Activated T-cell treated with anti-CD3 and anti-CD28 coated beads, Interleukin-2, amount 50 U/mL, for 24 hours (primary cell): ENCODE measurements at regions not wholly inside any gene's neighbourhood (a gene's known extent, or its start where the extent isn't known, plus 50 kb on each side); places are given as distances from the start of the nearest gene placed in this dataset.

ENCODE experiments used
- DNase-seq: peaks from one replicate; pipeline ENCODE4 v3.0.0-alpha.2; 2020
- H3K27ac Mint-ChIP-seq: 2 replicates; pipeline ENCODE4 v1.8.0; 2020; ENCODE audit warnings: mild to moderate bottlenecking, mixed read lengths
- H3K27me3 Mint-ChIP-seq: 2 replicates; pipeline ENCODE4 v1.8.0; 2020; ENCODE audit warnings: mixed read lengths
- H3K36me3 Mint-ChIP-seq: 2 replicates; pipeline ENCODE4 v1.8.0; 2020; ENCODE audit warnings: low read depth, mixed read lengths
- H3K4me1 Mint-ChIP-seq: 2 replicates; pipeline ENCODE4 v1.8.0; 2020; ENCODE audit warnings: low read depth, mixed read lengths
- H3K4me3 Mint-ChIP-seq: 2 replicates; pipeline ENCODE4 v1.8.0; 2020; ENCODE audit warnings: mild to moderate bottlenecking, moderate library complexity, mixed read lengths
- H3K9me3 Mint-ChIP-seq: 2 replicates; pipeline ENCODE4 v1.8.0; 2020; ENCODE audit warnings: mixed read lengths

DNA sequence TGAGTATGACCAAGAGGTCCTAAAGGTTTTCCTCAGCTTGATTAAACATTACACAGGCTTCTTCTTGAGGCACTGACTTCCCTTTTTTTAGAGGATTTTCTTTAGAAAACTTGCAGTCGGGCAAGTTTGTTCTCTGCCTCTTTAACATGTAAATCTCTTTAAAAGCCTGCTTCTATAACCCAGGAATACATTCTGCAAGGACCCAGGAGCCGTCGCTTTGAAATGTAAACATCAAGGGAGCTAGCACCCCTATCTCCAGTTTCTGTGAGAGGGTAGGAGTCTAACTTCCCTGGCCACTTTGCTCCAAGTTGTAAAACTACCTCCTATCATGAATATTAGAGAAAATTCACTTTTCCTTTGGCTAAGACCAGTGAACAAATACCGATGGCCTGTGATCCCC, 201.5 kb upstream of the CPHXL start:
- no peaks in the 10 kb centered on the region for H3K36me3 Mint-ChIP-seq
- no peaks in the 10 kb centered on the region for H3K4me1 Mint-ChIP-seq
- no peak overlapping the region for H3K27ac Mint-ChIP-seq
- no peaks in the 10 kb centered on the region for H3K27me3 Mint-ChIP-seq
- peaks cover 7% of the 10 kb centered on the region for H3K9me3 Mint-ChIP-seq
- DNase-seq, result no peak
- H3K4me3 Mint-ChIP-seq, result no peak overlapping the region

DNA sequence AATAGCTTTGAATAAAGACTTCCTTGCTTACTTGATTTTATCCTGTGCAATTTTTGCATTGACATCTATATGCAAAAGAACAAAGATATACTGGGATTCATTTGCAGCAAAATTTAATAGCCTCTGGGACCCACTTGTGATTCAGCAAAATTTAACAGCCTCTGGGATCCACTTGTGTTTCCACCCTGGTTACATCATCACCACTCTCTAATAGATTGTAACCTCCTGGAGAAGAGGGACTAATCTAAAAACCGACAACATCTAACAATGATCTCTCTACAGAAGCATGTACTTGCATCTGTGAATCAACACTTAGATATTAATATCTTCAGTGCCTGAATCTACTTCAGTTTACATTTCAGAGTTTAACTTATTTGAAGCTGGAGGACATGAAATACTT, 202.0 kb upstream of the CPHXL start:
- H3K27me3 Mint-ChIP-seq, result no peaks in the 10 kb centered on the region
- no peak for DNase-seq
- H3K4me1 Mint-ChIP-seq, result no peaks in the 10 kb centered on the region
- H3K9me3 Mint-ChIP-seq, result peaks cover 7% of the 10 kb centered on the region
- no peak overlapping the region for H3K4me3 Mint-ChIP-seq
- H3K36me3 Mint-ChIP-seq, result no peaks in the 10 kb centered on the region
- H3K27ac Mint-ChIP-seq, result no peak overlapping the region

DNA sequence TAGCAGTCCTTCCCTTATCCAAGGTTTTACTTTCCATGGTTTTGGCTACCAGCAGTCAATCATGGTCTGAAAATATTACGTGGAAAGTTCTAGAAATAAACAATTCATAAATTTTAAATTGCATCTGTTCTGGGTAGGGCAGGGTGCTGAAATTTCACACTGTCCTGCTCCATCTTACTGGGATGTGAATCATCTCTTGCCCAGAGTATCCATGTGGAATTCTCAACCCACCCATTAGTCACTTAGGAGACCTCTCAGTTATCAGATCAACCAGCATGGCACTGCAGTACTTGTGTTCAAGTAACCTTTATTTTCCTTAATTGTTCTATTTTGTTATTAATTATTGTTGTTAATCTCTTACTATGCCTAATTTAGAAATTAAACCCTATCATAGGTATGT, 202.8 kb upstream of the CPHXL start:
- no peaks in the 10 kb centered on the region for H3K36me3 Mint-ChIP-seq
- H3K27ac Mint-ChIP-seq, result no peak overlapping the region
- no peaks in the 10 kb centered on the region for H3K4me1 Mint-ChIP-seq
- H3K27me3 Mint-ChIP-seq, result no peaks in the 10 kb centered on the region
- no peak for DNase-seq
- H3K4me3 Mint-ChIP-seq, result no peak overlapping the region
- H3K9me3 Mint-ChIP-seq, result peaks cover 7% of the 10 kb centered on the region

DNA sequence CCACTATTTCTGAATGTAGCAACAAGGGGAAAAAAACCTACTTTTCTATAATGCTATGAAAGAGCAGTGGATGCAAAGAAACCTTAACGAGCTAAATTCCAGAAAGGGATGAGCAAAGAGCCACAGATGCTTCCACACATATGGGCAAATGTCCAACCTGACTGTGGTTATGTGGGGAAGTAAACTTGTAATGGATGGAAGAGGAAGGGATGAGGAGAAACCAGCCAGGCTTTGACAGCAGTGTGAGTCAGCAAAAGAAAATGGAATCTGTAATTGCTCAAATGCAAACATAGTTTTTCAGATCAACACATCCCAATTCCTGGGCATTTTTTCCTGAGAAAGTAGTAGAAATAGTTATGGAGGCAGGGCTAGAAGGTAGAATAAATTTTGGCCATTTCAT, 204.8 kb upstream of the CPHXL start:
- Mint-ChIP-seq H3K4me1 (no peaks in the 10 kb centered on the region), H3K27me3 (no peaks in the 10 kb centered on the region), H3K36me3 (no peaks in the 10 kb centered on the region), H3K27ac (no peak overlapping the region), H3K4me3 (no peak overlapping the region), H3K9me3 (peaks cover 7% of the 10 kb centered on the region)
- no peak for DNase-seq

DNA sequence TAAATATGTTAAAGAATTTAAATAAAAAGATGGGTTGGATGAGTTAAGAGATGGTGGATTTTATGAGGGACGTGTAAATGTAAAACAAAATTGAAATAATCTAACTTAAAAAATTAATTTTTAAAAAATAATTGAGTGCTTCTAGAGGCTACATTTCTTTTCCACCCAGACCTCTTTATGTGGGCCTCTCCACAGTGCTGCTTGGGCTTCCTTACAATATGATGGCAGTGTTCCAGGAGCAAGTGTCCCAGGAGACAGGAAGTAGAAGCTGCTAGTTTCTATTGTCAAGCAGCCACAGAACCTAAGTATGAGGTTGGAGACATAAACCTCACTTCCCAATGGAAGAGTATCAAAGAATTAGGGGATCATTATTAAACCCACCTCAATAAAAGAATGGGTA, 205.7 kb upstream of the CPHXL start:
- H3K27me3 Mint-ChIP-seq, result no peaks in the 10 kb centered on the region
- no peaks in the 10 kb centered on the region for H3K4me1 Mint-ChIP-seq
- H3K9me3 Mint-ChIP-seq, result peaks cover 7% of the 10 kb centered on the region
- H3K36me3 Mint-ChIP-seq, result no peaks in the 10 kb centered on the region
- H3K27ac Mint-ChIP-seq, result no peak overlapping the region
- no peak for DNase-seq
- no peak overlapping the region for H3K4me3 Mint-ChIP-seq

DNA sequence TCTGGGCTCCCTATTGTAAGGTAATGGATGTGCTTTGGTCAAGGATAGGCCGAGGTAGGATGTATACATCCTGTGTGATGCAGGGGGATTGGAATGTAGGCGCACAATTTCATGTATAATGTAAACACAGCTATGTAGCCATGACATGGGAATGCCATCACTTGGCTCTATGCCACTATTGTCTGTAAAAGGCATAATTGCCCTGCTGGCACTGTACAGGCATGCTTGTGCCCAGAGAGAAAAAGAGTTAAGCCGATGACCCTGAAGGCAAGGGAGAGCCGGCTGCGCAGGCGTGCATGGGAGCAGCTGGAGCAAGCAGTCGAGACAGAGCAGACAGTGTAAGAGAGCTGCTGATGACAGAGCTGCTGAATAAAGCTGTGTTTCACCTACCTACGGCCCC, 212.5 kb upstream of the CPHXL start:
- DNase-seq, result no peak
- Mint-ChIP-seq H3K27me3 (no peaks in the 10 kb centered on the region), H3K4me1 (no peaks in the 10 kb centered on the region), H3K4me3 (no peak overlapping the region), H3K9me3 (no peaks in the 10 kb centered on the region), H3K36me3 (no peaks in the 10 kb centered on the region), H3K27ac (no peak overlapping the region)

DNA sequence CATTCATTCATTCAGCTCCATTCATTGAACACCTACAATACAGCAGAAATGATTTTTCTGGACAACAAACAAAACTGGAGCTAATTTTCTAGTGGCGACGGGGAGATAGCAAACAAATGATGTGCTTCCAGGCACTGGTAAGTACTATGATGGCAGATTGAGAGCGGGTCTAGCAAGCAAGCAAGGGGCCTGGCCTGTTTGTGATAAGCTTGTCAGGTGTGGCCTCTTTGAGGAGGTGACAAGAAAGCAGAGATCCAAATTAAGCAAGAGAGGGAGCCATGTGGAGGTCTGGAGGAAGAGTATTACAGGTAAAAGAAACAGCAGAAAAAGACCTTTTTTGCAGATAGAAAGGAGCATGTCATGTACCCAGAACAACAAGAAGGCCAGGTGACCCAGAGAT, 216.1 kb upstream of the CPHXL start:
- no peaks in the 10 kb centered on the region for H3K4me1 Mint-ChIP-seq
- no peak overlapping the region for H3K4me3 Mint-ChIP-seq
- no peak overlapping the region for H3K27ac Mint-ChIP-seq
- DNase-seq, result no peak
- no peaks in the 10 kb centered on the region for H3K27me3 Mint-ChIP-seq
- no peaks in the 10 kb centered on the region for H3K9me3 Mint-ChIP-seq
- H3K36me3 Mint-ChIP-seq, result no peaks in the 10 kb centered on the region

DNA sequence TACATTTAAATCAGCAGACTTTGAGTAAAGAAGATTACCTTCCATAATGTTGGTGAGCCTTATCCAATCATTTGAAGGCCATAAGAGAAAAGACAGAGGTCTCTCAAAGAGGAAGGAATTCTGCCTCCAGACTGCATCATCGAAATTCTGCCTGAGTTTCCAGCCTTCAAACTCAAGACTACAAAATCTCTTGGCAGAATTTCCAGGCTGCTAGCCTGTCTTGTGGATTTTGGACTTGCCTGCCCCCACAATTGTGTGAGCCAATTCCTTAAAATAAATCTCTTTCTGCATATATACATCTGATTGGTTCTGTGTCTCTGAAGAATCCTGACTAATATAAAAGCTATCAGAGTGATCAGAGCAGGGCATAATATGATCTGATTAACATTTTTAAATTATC, 216.6 kb upstream of the CPHXL start:
- Mint-ChIP-seq H3K36me3 (no peaks in the 10 kb centered on the region), H3K9me3 (no peaks in the 10 kb centered on the region), H3K27ac (no peak overlapping the region), H3K27me3 (no peaks in the 10 kb centered on the region), H3K4me1 (no peaks in the 10 kb centered on the region), H3K4me3 (no peak overlapping the region)
- DNase-seq, result no peak

DNA sequence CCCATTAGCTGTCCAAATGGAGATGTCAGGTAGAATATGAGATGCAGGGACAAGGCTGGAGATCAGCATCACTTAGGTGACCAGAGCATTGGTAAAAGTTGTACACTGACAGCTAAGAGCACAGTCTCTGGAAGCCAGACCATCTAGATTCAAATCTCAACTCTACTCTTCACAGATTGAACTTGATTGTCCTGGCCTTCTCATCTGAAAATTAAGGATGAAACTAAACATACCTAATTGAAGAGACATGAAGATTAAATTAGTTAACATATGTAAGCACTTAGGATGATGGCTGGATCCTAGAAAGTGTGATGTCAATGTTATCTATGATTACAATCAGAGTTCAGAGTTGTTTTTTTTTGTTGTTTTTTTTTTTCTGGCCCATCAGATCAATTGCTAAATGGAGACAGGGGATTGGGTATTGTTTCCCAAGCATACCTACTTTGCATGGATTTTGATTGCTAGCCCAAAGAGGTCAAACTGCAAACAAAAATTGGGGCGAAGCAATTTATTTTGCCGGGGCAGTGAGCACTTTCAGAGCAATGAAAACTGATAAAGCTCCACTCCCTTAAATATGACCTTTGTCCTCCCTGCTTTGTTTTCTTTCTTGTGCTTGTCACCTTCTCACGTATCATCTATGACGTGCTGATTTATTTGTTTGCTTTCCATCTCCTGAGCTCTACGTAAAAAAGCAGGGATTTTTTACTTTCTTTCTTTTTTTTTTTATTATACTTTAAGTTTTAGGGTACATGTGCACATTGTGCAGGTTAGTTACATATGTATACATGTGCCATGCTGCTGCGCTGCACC, 217.6 kb upstream of the CPHXL start:
- Mint-ChIP-seq H3K27ac (no peak overlapping the region), H3K4me1 (no peaks in the 10 kb centered on the region)

DNA sequence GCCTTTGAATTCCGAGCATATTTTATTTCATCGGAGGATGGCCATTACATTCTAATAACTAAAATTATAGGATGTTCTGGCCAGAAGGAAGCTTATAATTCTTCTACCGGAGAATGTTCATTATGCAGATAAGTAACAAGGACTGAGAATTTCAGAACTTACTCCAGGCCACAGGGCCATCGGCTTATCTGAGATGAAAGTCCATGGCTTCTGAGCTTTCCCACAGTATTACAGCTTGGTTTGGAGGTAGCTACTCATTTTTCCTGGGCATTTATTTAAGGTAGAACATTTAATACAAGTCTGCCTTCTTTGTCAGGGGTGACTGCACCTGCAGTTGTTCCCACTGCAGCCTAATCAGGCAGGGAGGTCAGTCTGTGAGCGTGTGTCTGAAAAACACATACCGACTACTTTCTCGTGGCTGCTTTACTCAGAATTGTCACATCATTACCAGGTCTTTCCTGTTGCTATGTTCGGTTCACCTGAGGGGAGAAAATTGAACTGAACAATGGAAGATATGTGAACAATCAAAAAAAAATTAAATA, 219.7 kb upstream of the CPHXL start:
- Mint-ChIP-seq H3K4me1 (no peaks in the 10 kb centered on the region), H3K9me3 (no peaks in the 10 kb centered on the region), H3K27me3 (no peaks in the 10 kb centered on the region), H3K36me3 (no peaks in the 10 kb centered on the region), H3K27ac (no peak overlapping the region), H3K4me3 (no peak overlapping the region)
- DNase-seq, result no peak

More for the DNA sequence above, 217.6 kb upstream of the CPHXL start:
- no peak overlapping the region for H3K4me3 Mint-ChIP-seq
- no peaks in the 10 kb centered on the region for H3K27me3 Mint-ChIP-seq
- no peaks in the 10 kb centered on the region for H3K9me3 Mint-ChIP-seq
- DNase-seq, result no peak
- H3K36me3 Mint-ChIP-seq, result no peaks in the 10 kb centered on the region

DNA sequence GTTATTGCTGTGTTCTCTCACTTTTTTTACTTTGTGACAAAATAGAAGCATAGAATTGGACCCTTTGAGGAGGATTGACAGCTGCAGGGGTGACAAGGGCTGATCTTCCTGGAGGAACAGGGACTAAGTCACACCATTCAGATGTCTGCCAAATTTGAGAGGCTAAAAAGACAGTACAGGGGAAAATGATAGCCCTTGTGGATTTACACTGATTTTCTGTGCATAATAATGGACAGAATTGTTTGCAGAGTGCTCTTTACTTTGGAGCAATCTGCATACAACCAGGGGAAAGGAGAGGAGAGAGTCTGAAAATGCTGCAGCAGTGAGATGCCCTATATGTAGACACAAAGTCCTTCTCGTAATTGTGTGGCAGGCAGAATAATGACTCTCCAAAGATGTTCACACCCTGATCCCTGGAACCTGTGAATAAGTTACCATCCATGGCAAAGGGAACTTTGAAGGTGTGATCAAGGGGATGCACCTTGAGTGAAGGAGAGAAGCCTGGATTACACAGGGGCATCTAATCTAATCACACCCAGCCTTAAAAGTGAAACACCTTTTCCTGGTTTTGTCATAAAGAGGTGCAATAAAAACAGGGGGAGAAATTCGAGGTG, 221.4 kb upstream of the CPHXL start:
- no peaks in the 10 kb centered on the region for H3K27me3 Mint-ChIP-seq
- no peak overlapping the region for H3K27ac Mint-ChIP-seq
- no peak overlapping the region for H3K4me3 Mint-ChIP-seq
- H3K4me1 Mint-ChIP-seq, result no peaks in the 10 kb centered on the region
- H3K36me3 Mint-ChIP-seq, result no peaks in the 10 kb centered on the region
- H3K9me3 Mint-ChIP-seq, result no peaks in the 10 kb centered on the region
- no peak for DNase-seq

DNA sequence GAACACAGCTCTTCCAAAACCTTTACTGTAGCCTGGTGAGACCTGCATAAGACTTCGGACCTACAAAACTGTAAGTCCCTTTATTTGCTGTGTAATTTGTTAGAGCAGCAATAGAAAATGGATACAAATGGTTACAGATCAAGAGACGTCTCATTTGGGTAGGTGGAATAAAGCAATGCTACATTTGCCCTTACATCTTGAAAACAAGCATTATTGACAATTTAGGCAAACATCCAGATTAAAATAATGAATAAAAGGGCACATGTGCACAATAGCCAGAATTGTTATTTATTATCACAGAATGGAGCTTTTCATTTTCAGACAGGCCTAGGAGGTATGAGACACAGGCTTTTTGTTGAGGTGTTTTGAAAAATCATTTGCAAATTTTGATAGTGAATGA, 222.2 kb upstream of the CPHXL start:
- DNase-seq, result no peak
- Mint-ChIP-seq H3K4me1 (no peaks in the 10 kb centered on the region), H3K36me3 (no peaks in the 10 kb centered on the region), H3K9me3 (no peaks in the 10 kb centered on the region), H3K27ac (no peak overlapping the region), H3K4me3 (no peak overlapping the region), H3K27me3 (no peaks in the 10 kb centered on the region)

DNA sequence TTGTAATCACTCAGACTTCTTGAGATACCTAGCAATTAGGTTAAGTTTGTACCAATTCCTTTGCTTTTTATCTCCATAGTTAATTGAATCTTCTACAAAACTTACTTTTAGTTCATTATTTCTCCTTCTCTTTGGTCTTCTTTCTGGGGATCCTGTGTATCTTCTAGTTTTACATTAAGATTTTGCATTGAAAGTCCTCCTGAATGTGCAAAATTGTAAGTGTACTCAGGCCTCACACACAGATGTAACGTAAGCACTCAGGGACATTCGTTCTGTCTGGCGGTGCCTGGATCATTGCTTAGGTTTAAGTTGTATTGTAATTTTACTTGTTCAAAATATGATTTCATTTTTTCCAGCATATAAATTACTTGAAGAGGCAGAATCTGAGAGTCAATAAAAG, 222.6 kb upstream of the CPHXL start:
- Mint-ChIP-seq H3K27me3 (no peaks in the 10 kb centered on the region), H3K9me3 (no peaks in the 10 kb centered on the region), H3K27ac (no peak overlapping the region), H3K4me3 (no peak overlapping the region), H3K36me3 (no peaks in the 10 kb centered on the region), H3K4me1 (no peaks in the 10 kb centered on the region)
- no peak for DNase-seq

DNA sequence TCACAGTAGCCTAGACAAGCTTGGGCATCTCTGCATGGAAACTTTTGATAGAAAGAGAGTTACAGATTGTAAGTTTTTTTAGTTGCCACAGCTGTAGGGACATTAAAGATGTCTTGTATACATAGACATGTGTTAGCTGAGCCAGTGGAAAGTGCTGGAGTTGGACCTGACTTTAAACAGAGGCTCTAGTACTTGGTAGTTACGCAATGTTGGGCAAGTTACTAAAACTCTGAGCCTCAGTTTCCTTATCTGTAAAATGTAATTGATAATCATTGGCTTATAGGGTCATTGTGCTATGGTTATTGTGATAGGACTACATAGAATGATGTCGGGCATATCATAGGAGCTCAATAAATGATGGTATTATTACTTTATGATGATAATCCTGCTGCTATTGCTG, 225.8 kb upstream of the CPHXL start:
- Mint-ChIP-seq H3K4me1 (no peaks in the 10 kb centered on the region), H3K27ac (no peak overlapping the region), H3K36me3 (no peaks in the 10 kb centered on the region), H3K9me3 (no peaks in the 10 kb centered on the region), H3K4me3 (no peak overlapping the region), H3K27me3 (no peaks in the 10 kb centered on the region)
- no peak for DNase-seq

DNA sequence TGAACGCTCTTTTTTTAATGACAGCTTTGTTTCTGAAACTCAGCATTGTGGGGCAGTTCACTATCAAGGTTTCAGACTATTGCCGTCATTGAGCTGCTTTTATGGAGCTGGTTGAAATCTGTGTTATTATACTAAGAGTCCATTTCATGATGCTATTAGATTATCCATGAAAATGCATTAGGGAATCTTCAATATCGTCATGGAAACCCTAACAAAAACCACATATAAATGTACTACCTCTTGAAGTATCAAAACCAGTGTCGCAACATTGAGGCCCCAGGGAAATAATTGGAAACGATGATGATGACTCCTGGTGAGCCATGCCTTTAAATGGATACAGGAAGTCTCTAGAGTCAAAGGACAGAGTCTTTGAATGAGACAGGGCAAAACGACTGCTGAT, 231.6 kb upstream of the CPHXL start:
- DNase-seq, result no peak
- Mint-ChIP-seq H3K4me1 (no peaks in the 10 kb centered on the region), H3K9me3 (peaks cover 9% of the 10 kb centered on the region), H3K27ac (no peak overlapping the region), H3K4me3 (no peak overlapping the region), H3K36me3 (no peaks in the 10 kb centered on the region), H3K27me3 (no peaks in the 10 kb centered on the region)
